ENCODE measurements at regions not wholly inside any gene's neighbourhood (a gene's known extent, or its start where the extent isn't known, plus 50 kb on each side); places are given as distances from the start of the nearest gene placed in this dataset.

DNA sequence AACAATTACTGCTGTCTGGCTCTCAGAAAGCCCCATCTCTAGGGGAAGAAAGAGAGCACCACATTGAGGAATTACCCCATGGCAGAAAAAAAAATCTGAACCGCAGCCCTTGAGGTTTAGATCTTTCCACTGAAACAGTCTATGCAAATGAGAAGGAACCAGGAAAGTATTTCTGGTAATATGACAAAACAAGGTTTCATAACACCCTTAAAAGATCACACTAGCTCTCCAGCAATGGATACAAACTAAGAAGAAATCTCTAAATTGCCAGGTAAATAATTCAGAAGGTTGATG, 427.1 kb downstream of the PRELID2 start:
- no peak for TF ChIP-seq OSR1 (CRISPR knock-in tag; IDR thresholded peaks at IDR 0.05)
- TF ChIP-seq ARNTL (CRISPR knock-in tag; IDR thresholded peaks at IDR 0.05; ENCODE audit: borderline replicate concordance, low read depth): no peak
- TF ChIP-seq, protein P1, sequence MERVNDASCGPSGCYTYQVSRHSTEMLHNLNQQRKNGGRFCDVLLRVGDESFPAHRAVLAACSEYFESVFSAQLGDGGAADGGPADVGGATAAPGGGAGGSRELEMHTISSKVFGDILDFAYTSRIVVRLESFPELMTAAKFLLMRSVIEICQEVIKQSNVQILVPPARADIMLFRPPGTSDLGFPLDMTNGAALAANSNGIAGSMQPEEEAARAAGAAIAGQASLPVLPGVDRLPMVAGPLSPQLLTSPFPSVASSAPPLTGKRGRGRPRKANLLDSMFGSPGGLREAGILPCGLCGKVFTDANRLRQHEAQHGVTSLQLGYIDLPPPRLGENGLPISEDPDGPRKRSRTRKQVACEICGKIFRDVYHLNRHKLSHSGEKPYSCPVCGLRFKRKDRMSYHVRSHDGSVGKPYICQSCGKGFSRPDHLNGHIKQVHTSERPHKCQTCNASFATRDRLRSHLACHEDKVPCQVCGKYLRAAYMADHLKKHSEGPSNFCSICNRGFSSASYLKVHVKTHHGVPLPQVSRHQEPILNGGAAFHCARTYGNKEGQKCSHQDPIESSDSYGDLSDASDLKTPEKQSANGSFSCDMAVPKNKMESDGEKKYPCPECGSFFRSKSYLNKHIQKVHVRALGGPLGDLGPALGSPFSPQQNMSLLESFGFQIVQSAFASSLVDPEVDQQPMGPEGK (CRISPR knock-in tag; IDR thresholded peaks at IDR 0.05; ENCODE audit: borderline replicate concordance): no peak
- no peak for TF ChIP-seq ZNF70 (CRISPR knock-in tag; IDR thresholded peaks at IDR 0.05)
- no peak for TF ChIP-seq CSDC2 (CRISPR knock-in tag; IDR thresholded peaks at IDR 0.05)
- no peak for TF ChIP-seq RARB (CRISPR knock-in tag; IDR thresholded peaks at IDR 0.05)
- TF ChIP-seq TOX (CRISPR knock-in tag; IDR thresholded peaks at IDR 0.05; ENCODE audit: borderline replicate concordance): no peak
- TF ChIP-seq ISL1 (CRISPR knock-in tag; IDR thresholded peaks at IDR 0.05): no peak
- TF ChIP-seq, protein P2, sequence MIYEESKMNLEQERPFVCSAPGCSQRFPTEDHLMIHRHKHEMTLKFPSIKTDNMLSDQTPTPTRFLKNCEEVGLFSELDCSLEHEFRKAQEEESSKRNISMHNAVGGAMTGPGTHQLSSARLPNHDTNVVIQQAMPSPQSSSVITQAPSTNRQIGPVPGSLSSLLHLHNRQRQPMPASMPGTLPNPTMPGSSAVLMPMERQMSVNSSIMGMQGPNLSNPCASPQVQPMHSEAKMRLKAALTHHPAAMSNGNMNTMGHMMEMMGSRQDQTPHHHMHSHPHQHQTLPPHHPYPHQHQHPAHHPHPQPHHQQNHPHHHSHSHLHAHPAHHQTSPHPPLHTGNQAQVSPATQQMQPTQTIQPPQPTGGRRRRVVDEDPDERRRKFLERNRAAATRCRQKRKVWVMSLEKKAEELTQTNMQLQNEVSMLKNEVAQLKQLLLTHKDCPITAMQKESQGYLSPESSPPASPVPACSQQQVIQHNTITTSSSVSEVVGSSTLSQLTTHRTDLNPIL (CRISPR knock-in tag; IDR thresholded peaks at IDR 0.05; ENCODE audit: low read depth): no peak
